K562 (cell line): ENCODE measurements at regions not wholly inside any gene's neighbourhood (a gene's known extent, or its start where the extent isn't known, plus 50 kb on each side); places are given as distances from the start of the nearest gene placed in this dataset.

ENCODE experiments used
- ATAC-seq: fragments of 200-7000 bp; cut with Tn5 transposase; 3 replicates; pipeline ENCODE4 v1.9.1; 2020; ENCODE audit warnings: moderate library complexity
- BruUV-seq: library from RNA; stranded (reverse); fragments of 400-500 nt; replicated peaks from 2 replicates; lab custom pipeline; 2021; lab: Mats Ljungman, UMichigan
- CTCF ChIA-PET: fragments of 300-600 bp; formaldehyde crosslinking; extraction: SDS; loops from one replicate; lab custom pipeline; 2021; ENCODE audit warnings: low intra/inter-chr PET ratio; lab: Yijun Ruan, JAX
- POLR2A ChIA-PET: fragments of 300-600, 350-650 bp; sonication (Branson Sonifier 250); formaldehyde crosslinking; extraction: SDS; loops from one replicate; lab custom pipeline; 2021; ENCODE audit warnings: antibody characterized with exemption, inconsistent platforms; lab: Yijun Ruan, JAX
- DNase-seq, 4 experiments: peaks; one replicate each; pipeline versions ENCODE4 v3.0.0 to v3.0.0-alpha.2; 2011 to 2018; ENCODE audit warnings: low spot score in 3 of 4, mixed read lengths in 3 of 4; ENCODE audit errors: extremely low read depth in 1 of 4
- FAIRE-seq: peaks from 2 replicates; lab custom pipeline; 2011; peaks lifted over from hg19 to GRCh38; lab: Jason Lieb, UNC
- H2AFZ ChIP-seq: 2 replicates; pipeline ENCODE4 v1.6.0; 2011; ENCODE audit warnings: low read depth, low read length, control low read depth, inconsistent platforms
- H3K27ac ChIP-seq: fragments of 200-600 bp; 3 replicates; pipeline ENCODE4 v1.8.0; 2011; ENCODE audit warnings: low read depth, mild to moderate bottlenecking, control low read depth, inconsistent platforms, low read length, moderate library complexity, mixed read lengths; ENCODE audit errors: extremely low read depth
- H3K27me3 ChIP-seq, 2 experiments: fragments of 300-600 bp in 1 of 2; 2 replicates in 1 of 2; 3 replicates in 1 of 2; pipeline versions ENCODE4 v1.6.0 to v1.8.0; 2011; ENCODE audit warnings: inconsistent platforms in 2 of 2, low read length in 2 of 2, mild to moderate bottlenecking in 1 of 2, mixed read lengths in 1 of 2, moderate library complexity in 1 of 2; ENCODE audit not compliant: control insufficient read depth in 2 of 2, insufficient read depth in 2 of 2
- H3K36me3 ChIP-seq: fragments of 300-600 bp; 3 replicates; pipeline ENCODE4 v1.8.0; 2011; ENCODE audit warnings: mild to moderate bottlenecking, low read length, inconsistent platforms; ENCODE audit not compliant: control insufficient read depth, insufficient read depth
- H3K4me1 ChIP-seq, 2 experiments: fragments of 200-600 bp in 1 of 2; replicated peaks in 1 of 2; 2 replicates in 1 of 2; 3 replicates in 1 of 2; pipeline versions ENCODE4 v1.5.1 to v1.8.0; 2011; ENCODE audit warnings: inconsistent platforms in 2 of 2, low read length in 2 of 2, mild to moderate bottlenecking in 1 of 2, mixed read lengths in 1 of 2, moderate library complexity in 1 of 2; ENCODE audit not compliant: control insufficient read depth in 2 of 2, insufficient read depth in 2 of 2
- H3K4me2 ChIP-seq: 2 replicates; pipeline ENCODE4 v1.6.1; 2011; ENCODE audit warnings: low read length, control low read depth, inconsistent platforms, mixed read lengths; ENCODE audit not compliant: insufficient read depth
- H3K4me3 ChIP-seq: fragments of 200-600 bp; sonication (generic), shearing (Covaris generic); 2 replicates; pipeline ENCODE4 v1.5.1; 2016; ENCODE audit warnings: control low read depth, inconsistent platforms
- H3K79me2 ChIP-seq: fragments of 200-600 bp; 3 replicates; pipeline ENCODE4 v1.8.0; 2011; ENCODE audit warnings: low read length, inconsistent platforms; ENCODE audit not compliant: control insufficient read depth, insufficient read depth
- H3K9ac ChIP-seq, 2 experiments: 2 replicates each; pipeline versions ENCODE4 v1.6.0 to v1.6.1; 2011; ENCODE audit warnings: low read depth in 2 of 2, low read length in 2 of 2, control low read depth in 1 of 2, inconsistent platforms in 1 of 2, mild to moderate bottlenecking in 1 of 2, mixed read lengths in 1 of 2; ENCODE audit not compliant: insufficient read depth in 1 of 2
- H3K9me1 ChIP-seq: one replicate; pipeline ENCODE4 v1.6.0; 2011; ENCODE audit warnings: inconsistent platforms, mild to moderate bottlenecking, low read length, moderate library complexity; ENCODE audit not compliant: control insufficient read depth, insufficient read depth
- H3K9me3 ChIP-seq: replicated peaks from 2 replicates; pipeline ENCODE4 v1.5.1; 2011; ENCODE audit warnings: low read depth, low read length, inconsistent platforms; ENCODE audit not compliant: control insufficient read depth, insufficient read depth
- H4K20me1 ChIP-seq: replicated peaks from 2 replicates; pipeline ENCODE4 v1.6.1; 2011; ENCODE audit warnings: low read length, inconsistent platforms, mixed read lengths; ENCODE audit not compliant: control insufficient read depth, insufficient read depth
- BHLHE40 ChIP-seq: IDR thresholded peaks from 2 replicates; pipeline ENCODE4 v1.6.1; 2011; ENCODE audit warnings: low read length, improper control_type of control experiment
- E2F5 ChIP-seq: sonication (generic); formaldehyde crosslinking; IDR thresholded peaks from 2 replicates; pipeline ENCODE4 v1.8.0; 2022; ENCODE audit warnings: mild to moderate bottlenecking, missing genetic modification reagents
- EHMT2 ChIP-seq: fragments of 450-650 bp; IDR thresholded peaks from 2 replicates; pipeline ENCODE4 v1.6.1; 2018; ENCODE audit warnings: antibody characterized with exemption
- ESRRB ChIP-seq: fragments of 250-450 bp; sonication (Bioruptor Pico); IDR thresholded peaks from 2 replicates; pipeline ENCODE4 v1.5.0; 2020; ENCODE audit warnings: mild to moderate bottlenecking, moderate library complexity, borderline replicate concordance
- FOXK1 ChIP-seq: sonication (generic); formaldehyde crosslinking; IDR thresholded peaks from 2 replicates; pipeline ENCODE4 v1.8.0; 2022; ENCODE audit warnings: missing genetic modification reagents, mild to moderate bottlenecking, borderline replicate concordance
- GABPB2 ChIP-seq: fragments of 250-450 bp; sonication (Bioruptor Pico); conservative IDR thresholded peaks from 2 replicates; pipeline ENCODE4 v1.5.1; 2021; ENCODE audit warnings: mild to moderate bottlenecking
- KDM2B ChIP-seq: fragments of 250-450 bp; sonication (Bioruptor Pico); IDR thresholded peaks from 2 replicates; pipeline ENCODE4 v1.8.0; 2021; ENCODE audit warnings: mild to moderate bottlenecking, moderate library complexity
- NR0B1 ChIP-seq: fragments of 450-650 bp; IDR thresholded peaks from one replicate; pipeline ENCODE4 v1.6.1; 2018; ENCODE audit warnings: mild to moderate bottlenecking, moderate library complexity; ENCODE audit not compliant: partially characterized antibody
- PHB2 ChIP-seq: fragments of 450-650 bp; IDR thresholded peaks from 2 replicates; pipeline ENCODE4 v1.6.1; 2017; ENCODE audit warnings: low read depth
- SETDB1 ChIP-seq: IDR thresholded peaks from one replicate; pipeline ENCODE4 v1.6.1; 2012; ENCODE audit warnings: low read length, control low read depth, inconsistent platforms
- TCF7 ChIP-seq: sonication (generic); IDR thresholded peaks from 2 replicates; pipeline ENCODE4 v1.6.1; 2016; ENCODE audit warnings: antibody characterized with exemption, borderline replicate concordance
- ZKSCAN1 ChIP-seq: fragments of 150-350 bp; IDR thresholded peaks from 2 replicates; pipeline ENCODE4 v1.6.1; 2016; ENCODE audit warnings: low read depth, low read length
- ZNF184 ChIP-seq: sonication (generic); formaldehyde crosslinking; IDR thresholded peaks from 2 replicates; pipeline ENCODE4 v1.5.0; 2020; ENCODE audit warnings: missing genetic modification reagents
- WGBS: fragments of 100-300 bp; shearing (Covaris generic); methylation state at CpG from one replicate; pipeline ENCODE4 v1.1.6; 2016; ENCODE audit warnings: low coverage, mixed read lengths; ENCODE audit not compliant: insufficient coverage; ENCODE audit errors: missing lambda C conversion rate; 5-methylcytosine and 5-hydroxymethylcytosine counted together
- in situ Hi-C: fragments of 300-500 bp; cut with MboI; formaldehyde crosslinking; loops from 4 replicates; pipeline ENCODE4 v1.15.0; 2018; ENCODE audit warnings: inconsistent platforms, mixed read lengths
- intact Hi-C: fragments of 100-400 bp; cut with micrococcal nuclease; formaldehyde crosslinking; loops from 2 replicates; pipeline ENCODE4 v1.14.2; 2022

- TF ChIP-seq KDM2B (CRISPR knock-in tag) (no peak), GABPB2 (CRISPR knock-in tag) (no peak), E2F5 (CRISPR knock-in tag) (no peak), ZKSCAN1 (no peak), FOXK1 (CRISPR knock-in tag) (no peak), EHMT2 (no peak), NR0B1 (no peak), BHLHE40 (no peak), ZNF184 (CRISPR knock-in tag) (no peak), PHB2 (no peak), ESRRB (no peak)
Measured at GRCh38 chr2:57677296-57677695, 369.3 kb upstream of the VRK2 start (continued).

- no TSS peak for BruUV-seq
- intact Hi-C loops, result no loop called here
Measured at GRCh38 chr2:57681650-57682049, 365.0 kb upstream of the VRK2 start.

More at GRCh38 chr2:57681650-57682049, 365.0 kb upstream of the VRK2 start:
- TF ChIP-seq SETDB1 (no peak), TCF7 (no peak)
- Histone ChIP-seq H3K9me1 (no peaks in the 10 kb centered on the region), H3K36me3 (no peaks in the 10 kb centered on the region), H3K79me2 (no peaks in the 10 kb centered on the region), H3K4me3 (no peak overlapping the region), H3K9me3 (no peaks in the 10 kb centered on the region), H3K27ac (no peak overlapping the region), H3K9ac (no peak overlapping the region), H3K27me3 (no peaks in the 10 kb centered on the region), H4K20me1 (no peaks in the 10 kb centered on the region), H3K4me2 (no peak overlapping the region), H3K4me1 (no peaks in the 10 kb centered on the region), H2AFZ (no peak overlapping the region)
- no peak for ATAC-seq
- no peak for DNase-seq
- WGBS, result 7% methylated on average over 1 of the region's 1 CpG
- in situ Hi-C loops, result no loop called here
- FAIRE-seq, result no peak
- POLR2A ChIA-PET, result no interaction called here
- CTCF ChIA-PET, result no interaction called here
